Mesenchymal stem cell (in vitro differentiated cells and primary cell): ENCODE measurements at regions not wholly inside any gene's neighbourhood (a gene's known extent, or its start where the extent isn't known, plus 50 kb on each side); places are given as distances from the start of the nearest gene placed in this dataset.
A peak's percentile ranks its signal among the peaks of the same experiment; 100 is the strongest.

ENCODE experiments used
- DNase-seq: peaks from one replicate; pipeline ENCODE4 v3.0.0-alpha.2; 2013
- H2AFZ ChIP-seq: one replicate; pipeline ENCODE4 v1.6.1; 2013; ENCODE audit warnings: low read depth, mild to moderate bottlenecking, control low read depth, inconsistent platforms, low read length, moderate library complexity
- H2AK5ac ChIP-seq: 2 replicates; pipeline ENCODE4 v1.6.1; 2013; ENCODE audit warnings: low read length, moderate library complexity, mild to moderate bottlenecking, inconsistent platforms; ENCODE audit not compliant: severe bottlenecking
- H2BK120ac ChIP-seq: one replicate; pipeline ENCODE4 v1.6.1; 2013; ENCODE audit warnings: low read depth, mild to moderate bottlenecking, inconsistent platforms, low read length, moderate library complexity
- H2BK12ac ChIP-seq, 2 experiments: one replicate each; pipeline ENCODE4 v1.6.1; 2013; ENCODE audit warnings: inconsistent platforms in 2 of 2, low read length in 2 of 2, mild to moderate bottlenecking in 2 of 2, moderate library complexity in 2 of 2, control low read depth in 1 of 2
- H2BK15ac ChIP-seq: one replicate; pipeline ENCODE4 v1.6.1; 2013; ENCODE audit warnings: mild to moderate bottlenecking, low read depth, inconsistent platforms; ENCODE audit not compliant: poor library complexity, severe bottlenecking
- H2BK5ac ChIP-seq: 2 replicates; pipeline ENCODE4 v1.6.1; 2013; ENCODE audit warnings: low read depth, mild to moderate bottlenecking, low read length, control low read depth, inconsistent platforms; ENCODE audit not compliant: poor library complexity, severe bottlenecking
- H3K14ac ChIP-seq, 2 experiments: one replicate each; pipeline ENCODE4 v1.6.1; 2013; ENCODE audit warnings: inconsistent platforms in 2 of 2, low read length in 2 of 2, control low read depth in 1 of 2, mild to moderate bottlenecking in 1 of 2, moderate library complexity in 1 of 2
- H3K18ac ChIP-seq, 2 experiments: one replicate each; pipeline ENCODE4 v1.6.1; 2013; ENCODE audit warnings: inconsistent platforms in 2 of 2, low read length in 2 of 2, control low read depth in 1 of 2, low read depth in 1 of 2, mild to moderate bottlenecking in 1 of 2
- H3K23ac ChIP-seq, 2 experiments: one replicate each; pipeline ENCODE4 v1.6.1; 2013; ENCODE audit warnings: inconsistent platforms in 2 of 2, low read length in 2 of 2, mild to moderate bottlenecking in 2 of 2, moderate library complexity in 2 of 2, control low read depth in 1 of 2
- H3K27ac ChIP-seq: 2 replicates; pipeline ENCODE4 v1.5.1; 2013; ENCODE audit warnings: mild to moderate bottlenecking, moderate library complexity, low read length, control low read depth, inconsistent platforms; ENCODE audit not compliant: poor library complexity, severe bottlenecking
- H3K27me3 ChIP-seq, 2 experiments: 2 replicates each; pipeline versions ENCODE4 v1.6.1 to v1.7.0; 2013; ENCODE audit warnings: low read length in 2 of 2, mild to moderate bottlenecking in 2 of 2, moderate library complexity in 2 of 2, control low read depth in 1 of 2, inconsistent platforms in 1 of 2; ENCODE audit not compliant: control insufficient read depth in 1 of 2, insufficient read depth in 1 of 2
- H3K36me3 ChIP-seq, 2 experiments: 2 replicates each; pipeline versions ENCODE4 v1.6.1 to v1.7.0; 2013; ENCODE audit warnings: low read length in 2 of 2, control low read depth in 1 of 2, inconsistent platforms in 1 of 2, low read depth in 1 of 2, mild to moderate bottlenecking in 1 of 2; ENCODE audit not compliant: insufficient read depth in 2 of 2, control insufficient read depth in 1 of 2
- H3K4ac ChIP-seq, 2 experiments: one replicate each; pipeline ENCODE4 v1.6.1; 2013; ENCODE audit warnings: inconsistent platforms in 2 of 2, low read length in 2 of 2, mild to moderate bottlenecking in 2 of 2, moderate library complexity in 2 of 2, control low read depth in 1 of 2, low read depth in 1 of 2
- H3K4me1 ChIP-seq: 2 replicates; pipeline ENCODE4 v1.6.1; 2013; ENCODE audit warnings: low read depth, low read length, control low read depth; ENCODE audit not compliant: control insufficient read depth, insufficient read depth
- H3K4me2 ChIP-seq: 2 replicates; pipeline ENCODE4 v1.6.1; 2013; ENCODE audit warnings: low read length, mild to moderate bottlenecking, inconsistent platforms; ENCODE audit not compliant: poor library complexity, severe bottlenecking
- H3K4me3 ChIP-seq, 2 experiments: 2 replicates each; pipeline versions ENCODE4 v1.5.1 to v1.7.0; 2013; ENCODE audit warnings: low read length in 2 of 2, mild to moderate bottlenecking in 2 of 2, control low read depth in 1 of 2, low read depth in 1 of 2; ENCODE audit not compliant: insufficient read depth in 1 of 2
- H3K79me1 ChIP-seq: replicated peaks from 2 replicates; pipeline ENCODE4 v1.6.1; 2013; ENCODE audit warnings: mild to moderate bottlenecking, control low read depth, low read length, inconsistent platforms; ENCODE audit not compliant: poor library complexity, severe bottlenecking
- H3K9ac ChIP-seq: 2 replicates; pipeline ENCODE4 v1.7.0; 2013; ENCODE audit warnings: mild to moderate bottlenecking, low read length, moderate library complexity
- H3K9me3 ChIP-seq: 2 replicates; pipeline ENCODE4 v1.7.0; 2013; ENCODE audit warnings: mild to moderate bottlenecking, low read length; ENCODE audit not compliant: control insufficient read depth
- H4K8ac ChIP-seq: one replicate; pipeline ENCODE4 v1.6.1; 2013; ENCODE audit warnings: inconsistent platforms, mild to moderate bottlenecking, low read length, moderate library complexity
- H4K91ac ChIP-seq: one replicate; pipeline ENCODE4 v1.6.1; 2013; ENCODE audit warnings: mild to moderate bottlenecking, low read length, inconsistent platforms
- WGBS: methylation state at CpG from one replicate; pipeline ENCODE4 v1.1.7; 2013; ENCODE audit warnings: mixed read lengths; 5-methylcytosine and 5-hydroxymethylcytosine counted together

DNA sequence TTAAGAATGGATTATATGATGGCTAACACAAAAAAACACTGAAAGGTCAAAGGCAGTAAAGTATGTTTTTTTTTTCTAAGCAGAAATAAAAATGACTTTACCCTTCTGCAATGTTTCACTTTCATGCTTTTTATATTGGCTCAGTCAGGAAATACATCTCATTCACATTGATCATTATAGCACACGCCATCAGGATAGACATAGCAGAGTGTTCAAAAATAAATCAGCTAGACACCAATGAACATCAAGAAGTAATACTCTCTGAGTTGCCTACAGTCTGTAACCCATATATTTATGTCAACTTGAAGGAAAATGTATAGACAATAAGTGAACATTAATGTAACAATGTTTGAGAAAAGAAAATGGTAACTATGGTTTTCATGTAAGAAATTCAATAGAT lies 535.2 kb upstream of the EPHA7 start:
- Histone ChIP-seq H3K27me3 (no peaks in the 10 kb centered on the region), H3K36me3 (no peaks in the 10 kb centered on the region), H3K27ac (no peak overlapping the region), H3K4ac (no peak overlapping the region), H3K79me1 (no peaks in the 10 kb centered on the region), H2BK15ac (no peak overlapping the region), H2AFZ (no peak overlapping the region), H3K9me3 (no peaks in the 10 kb centered on the region), H4K91ac (no peak overlapping the region), H2BK12ac (no peak overlapping the region), H4K8ac (no peak overlapping the region), H3K14ac (no peak overlapping the region), H3K4me1 (no peaks in the 10 kb centered on the region), H3K9ac (no peak overlapping the region), H3K23ac (no peak overlapping the region), H2BK120ac (no peak overlapping the region), H2BK5ac (no peak overlapping the region), H2AK5ac (no peak overlapping the region), H3K4me3 (no peak overlapping the region), H3K4me2 (no peak overlapping the region), H3K18ac (no peak overlapping the region)
- DNase-seq: no peak
- 70% methylated on average over 1 of the region's 1 CpG for WGBS

DNA sequence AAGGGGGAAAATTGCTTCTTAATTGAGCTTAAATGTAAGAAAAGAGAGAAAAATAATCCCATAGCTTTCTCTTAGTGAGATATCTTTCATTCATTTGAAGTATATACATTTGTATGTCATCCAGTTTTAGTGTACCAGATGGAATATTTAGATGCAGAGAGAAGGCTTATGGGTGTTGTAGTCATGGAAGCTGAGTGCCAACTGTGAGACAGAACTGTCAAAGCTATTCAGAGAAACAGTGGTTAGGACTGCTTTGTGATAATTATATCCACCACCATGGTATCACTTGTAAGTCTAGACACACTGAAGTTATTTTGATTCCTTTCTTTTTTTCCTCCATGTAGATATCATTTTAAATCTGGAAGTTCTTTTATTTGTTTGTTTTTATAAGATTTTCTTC lies 524.3 kb upstream of the EPHA7 start:
- DNase-seq: no peak
- Histone ChIP-seq H2BK12ac (no peak overlapping the region), H3K14ac (no peak overlapping the region)

DNA sequence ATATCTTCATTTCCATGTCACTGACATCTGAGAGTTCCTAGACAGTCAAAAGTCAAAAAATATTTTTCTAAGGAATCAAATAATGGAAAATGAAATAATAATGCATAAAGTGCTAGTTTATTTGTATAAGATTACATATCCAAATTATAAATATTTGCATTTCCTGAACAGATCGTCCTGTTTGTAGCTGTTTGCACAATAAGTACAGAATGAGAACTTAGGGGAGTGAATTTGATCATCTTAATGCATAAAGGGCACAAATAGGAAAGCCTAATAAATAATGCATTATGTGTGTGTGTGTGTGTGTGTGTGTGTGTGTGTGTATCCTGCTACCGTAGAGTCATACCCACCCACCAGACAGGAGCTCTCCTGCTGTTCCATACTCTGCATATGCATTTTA lies 521.0 kb upstream of the EPHA7 start:
- Histone ChIP-seq H3K4me1 (no peaks in the 10 kb centered on the region), H3K4me3 (no peak overlapping the region), H3K36me3 (no peaks in the 10 kb centered on the region), H3K4me2 (no peak overlapping the region), H3K9ac (no peak overlapping the region), H3K27ac (no peak overlapping the region), H3K79me1 (no peaks in the 10 kb centered on the region), H2BK12ac (no peak overlapping the region), H2BK15ac (no peak overlapping the region), H3K14ac (no peak overlapping the region), H2AFZ (no peak overlapping the region), H3K4ac (no peak overlapping the region), H3K23ac (no peak overlapping the region), H3K18ac (no peak overlapping the region), H3K27me3 (no peaks in the 10 kb centered on the region), H2AK5ac (no peak overlapping the region), H4K91ac (no peak overlapping the region), H2BK5ac (no peak overlapping the region), H4K8ac (no peak overlapping the region), H3K9me3 (no peaks in the 10 kb centered on the region), H2BK120ac (no peak overlapping the region)
- no peak for DNase-seq
- whole genome bisulfite sequencing: 100% methylated on average over 1 of the region's 2 CpGs

More for the DNA sequence above, 524.3 kb upstream of the EPHA7 start:
- Histone ChIP-seq H3K9me3 (no peaks in the 10 kb centered on the region), H3K4me1 (no peaks in the 10 kb centered on the region), H3K27me3 (no peaks in the 10 kb centered on the region), H3K4me3 (no peak overlapping the region), H2AFZ (no peak overlapping the region), H2AK5ac (no peak overlapping the region), H4K91ac (no peak overlapping the region), H3K4me2 (no peak overlapping the region), H2BK120ac (no peak overlapping the region), H3K4ac (no peak overlapping the region), H3K36me3 (no peaks in the 10 kb centered on the region), H3K9ac (no peak overlapping the region), H2BK15ac (no peak overlapping the region), H3K18ac (no peak overlapping the region), H3K27ac (no peak overlapping the region), H3K23ac (no peak overlapping the region), H3K79me1 (no peaks in the 10 kb centered on the region), H2BK5ac (no peak overlapping the region), H4K8ac (no peak overlapping the region)

DNA sequence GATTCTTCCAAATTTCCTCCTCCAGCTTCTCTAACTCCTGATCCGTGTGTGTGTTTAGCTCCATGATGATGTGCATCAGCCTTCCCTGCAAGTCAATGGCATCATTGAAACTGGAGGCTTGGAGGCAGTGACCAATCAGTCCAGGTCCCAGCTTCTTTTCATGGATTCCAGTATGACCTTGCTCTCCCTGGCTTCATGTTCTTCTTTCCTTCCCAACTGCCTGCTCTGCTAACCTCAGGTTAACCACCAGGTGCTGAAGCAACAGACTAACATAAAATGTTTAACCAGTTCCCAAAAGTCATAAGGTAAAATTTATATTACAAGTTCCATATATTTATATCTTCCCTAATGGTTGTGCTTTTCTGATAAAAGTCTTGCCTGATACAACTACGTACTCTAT lies 512.8 kb upstream of the EPHA7 start:
- H3K23ac ChIP-seq: no peak overlapping the region
- H3K4me1 ChIP-seq: no peaks in the 10 kb centered on the region
- peak overlapping the region in 1 of 2 experiments; percentile 5 for H3K18ac ChIP-seq
- H3K27ac ChIP-seq: no peak overlapping the region
- no peaks in the 10 kb centered on the region for H3K36me3 ChIP-seq
- no peaks in the 10 kb centered on the region for H3K79me1 ChIP-seq
- H3K9me3 ChIP-seq: no peaks in the 10 kb centered on the region
- no peak overlapping the region for H2BK120ac ChIP-seq
- H3K4me3 ChIP-seq: no peak overlapping the region
- H2BK12ac ChIP-seq: no peak overlapping the region
- no peak overlapping the region for H3K14ac ChIP-seq
- H3K9ac ChIP-seq: no peak overlapping the region
- no peak overlapping the region for H2BK5ac ChIP-seq
- H4K8ac ChIP-seq: no peak overlapping the region
- WGBS: 84% methylated on average over 2 of the region's 2 CpGs
- no peak overlapping the region for H2AK5ac ChIP-seq
- H3K4me2 ChIP-seq: no peak overlapping the region
- no peaks in the 10 kb centered on the region for H3K27me3 ChIP-seq
- no peak overlapping the region for H2AFZ ChIP-seq
- H2BK15ac ChIP-seq: no peak overlapping the region
- no peak overlapping the region for H3K4ac ChIP-seq
- DNase-seq: no peak
- no peak overlapping the region for H4K91ac ChIP-seq
